Bronchial epithelial cell (primary cell): ENCODE measurements at regions not wholly inside any gene's neighbourhood (a gene's known extent, or its start where the extent isn't known, plus 50 kb on each side); places are given as distances from the start of the nearest gene placed in this dataset.

ENCODE experiments used
- DNase-seq: peaks from one replicate; pipeline ENCODE4 v3.0.0-alpha.2; 2010; ENCODE audit warnings: low read depth
- FAIRE-seq: peaks from 2 replicates; lab custom pipeline; 2011; peaks lifted over from hg19 to GRCh38; lab: Jason Lieb, UNC
- H3K27me3 ChIP-seq: 2 replicates; pipeline ENCODE4 v1.5.1; 2011; ENCODE audit warnings: low read length; ENCODE audit not compliant: control insufficient read depth, insufficient read depth
- H3K36me3 ChIP-seq: 2 replicates; pipeline ENCODE4 v1.5.1; 2011; ENCODE audit warnings: low read length; ENCODE audit not compliant: control insufficient read depth, insufficient read depth
- H3K4me3 ChIP-seq: 2 replicates; pipeline ENCODE4 v1.5.1; 2011; ENCODE audit warnings: mild to moderate bottlenecking, low read depth, low read length, control low read depth
- TF ChIP-seq, protein P1 (sequence below): IDR thresholded peaks from 2 replicates; pipeline ENCODE4 v1.5.1; 2011; ENCODE audit warnings: mild to moderate bottlenecking, moderate library complexity, low read length, control low read depth, inconsistent platforms; ENCODE audit not compliant: insufficient read depth, severe bottlenecking

DNA sequence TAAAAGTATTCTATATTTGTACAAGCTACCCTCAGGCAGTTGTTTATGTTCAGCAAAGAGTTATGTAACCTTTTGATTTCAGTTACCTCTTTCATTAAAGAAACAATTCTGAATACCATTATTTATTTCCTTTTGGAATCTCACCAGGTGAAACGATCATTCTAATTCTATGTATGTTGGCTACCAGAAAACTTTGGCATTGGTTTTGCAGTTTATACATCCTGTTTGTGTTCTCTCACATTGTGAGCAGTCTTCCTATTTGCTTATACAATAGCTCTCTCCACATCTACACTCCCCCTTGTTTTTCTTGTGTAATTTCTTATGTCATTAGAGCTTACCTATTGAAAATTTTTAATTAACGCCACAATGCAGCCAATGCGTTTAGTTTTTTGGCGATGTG, 276.0 kb upstream of the MPDZ start:
- no peaks in the 10 kb centered on the region for H3K36me3 ChIP-seq
- no peak overlapping the region for H3K4me3 ChIP-seq
- no peak for DNase-seq
- FAIRE-seq: no peak
- no peaks in the 10 kb centered on the region for H3K27me3 ChIP-seq
- TF ChIP-seq, protein P1, sequence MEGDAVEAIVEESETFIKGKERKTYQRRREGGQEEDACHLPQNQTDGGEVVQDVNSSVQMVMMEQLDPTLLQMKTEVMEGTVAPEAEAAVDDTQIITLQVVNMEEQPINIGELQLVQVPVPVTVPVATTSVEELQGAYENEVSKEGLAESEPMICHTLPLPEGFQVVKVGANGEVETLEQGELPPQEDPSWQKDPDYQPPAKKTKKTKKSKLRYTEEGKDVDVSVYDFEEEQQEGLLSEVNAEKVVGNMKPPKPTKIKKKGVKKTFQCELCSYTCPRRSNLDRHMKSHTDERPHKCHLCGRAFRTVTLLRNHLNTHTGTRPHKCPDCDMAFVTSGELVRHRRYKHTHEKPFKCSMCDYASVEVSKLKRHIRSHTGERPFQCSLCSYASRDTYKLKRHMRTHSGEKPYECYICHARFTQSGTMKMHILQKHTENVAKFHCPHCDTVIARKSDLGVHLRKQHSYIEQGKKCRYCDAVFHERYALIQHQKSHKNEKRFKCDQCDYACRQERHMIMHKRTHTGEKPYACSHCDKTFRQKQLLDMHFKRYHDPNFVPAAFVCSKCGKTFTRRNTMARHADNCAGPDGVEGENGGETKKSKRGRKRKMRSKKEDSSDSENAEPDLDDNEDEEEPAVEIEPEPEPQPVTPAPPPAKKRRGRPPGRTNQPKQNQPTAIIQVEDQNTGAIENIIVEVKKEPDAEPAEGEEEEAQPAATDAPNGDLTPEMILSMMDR: no peak

DNA sequence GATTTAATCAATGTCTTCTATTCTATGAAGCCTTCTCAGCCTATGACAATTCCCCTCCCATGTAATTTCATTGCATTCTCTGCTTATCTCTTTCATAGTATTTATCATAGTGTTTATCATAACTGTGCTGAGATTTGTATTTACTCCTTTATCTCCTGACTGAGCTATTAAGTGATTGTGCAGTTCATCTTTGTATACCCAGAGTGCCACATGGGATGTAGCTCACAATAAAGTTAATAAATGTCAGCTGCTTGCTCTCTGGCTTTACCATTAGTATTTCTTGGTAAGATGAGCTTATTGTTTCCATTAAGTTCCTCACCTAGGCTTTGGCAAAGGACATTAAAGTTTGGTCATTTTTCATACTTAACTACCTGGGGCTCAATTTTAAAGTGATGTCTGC, 275.1 kb upstream of the MPDZ start:
- TF ChIP-seq, protein P1: no peak
- Histone ChIP-seq H3K27me3 (no peaks in the 10 kb centered on the region), H3K36me3 (no peaks in the 10 kb centered on the region), H3K4me3 (no peak overlapping the region)
- no peak for FAIRE-seq
- no peak for DNase-seq

DNA sequence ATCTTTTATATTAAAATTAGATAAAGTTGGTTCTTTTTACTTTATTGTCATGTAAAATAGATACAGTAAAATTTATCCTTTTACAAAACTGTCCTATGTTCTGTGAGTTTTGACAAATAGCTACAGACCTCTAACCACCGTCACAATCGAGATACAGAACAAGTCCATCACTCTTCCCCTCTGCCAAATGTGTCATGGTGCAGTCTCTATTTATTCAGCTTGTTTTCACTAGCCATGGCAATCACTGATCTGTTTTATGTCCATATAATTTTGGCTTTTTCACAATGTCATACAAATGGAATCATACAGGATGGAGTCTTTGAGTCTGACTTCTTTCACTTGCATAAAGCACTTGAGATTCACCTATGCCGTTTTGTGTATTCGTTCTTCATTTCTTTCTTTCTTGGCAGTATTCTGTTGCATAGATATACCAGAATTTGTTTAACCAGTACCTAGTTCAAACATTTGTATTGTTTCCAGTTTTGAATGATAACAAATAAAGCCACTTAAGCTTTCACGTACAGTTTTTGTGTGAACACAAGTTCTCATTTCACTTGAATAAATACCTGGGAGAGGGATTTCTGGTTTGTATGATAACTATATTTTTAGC, 273.2 kb upstream of the MPDZ start:
- H3K27me3 ChIP-seq: no peaks in the 10 kb centered on the region
- H3K36me3 ChIP-seq: no peaks in the 10 kb centered on the region
- FAIRE-seq: no peak
- H3K4me3 ChIP-seq: no peak overlapping the region
- TF ChIP-seq, protein P1: no peak
- no peak for DNase-seq

DNA sequence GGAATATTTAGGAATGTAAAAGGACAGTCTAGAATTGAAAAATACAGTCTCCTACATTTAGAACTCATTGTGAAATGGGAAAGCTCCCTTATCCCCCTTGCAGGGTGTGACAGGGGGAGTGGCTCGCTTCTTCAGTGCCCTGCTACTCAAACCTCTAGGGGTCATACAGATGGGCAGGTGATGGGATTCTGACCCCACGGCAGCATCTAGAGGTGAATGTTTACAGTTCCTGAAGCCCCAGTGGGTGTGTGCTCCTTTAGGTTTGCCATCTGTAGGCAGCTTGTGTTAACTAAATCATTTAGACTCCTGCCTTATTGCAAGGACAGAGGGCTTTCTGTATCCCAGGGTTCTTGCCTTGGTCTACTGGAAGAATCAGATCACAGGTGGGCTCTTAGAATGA, 271.0 kb upstream of the MPDZ start:
- H3K36me3 ChIP-seq: no peaks in the 10 kb centered on the region
- FAIRE-seq (no peak), DNase-seq (no peak)
- no peak overlapping the region for H3K4me3 ChIP-seq
- H3K27me3 ChIP-seq: no peaks in the 10 kb centered on the region
- TF ChIP-seq, protein P1: no peak

DNA sequence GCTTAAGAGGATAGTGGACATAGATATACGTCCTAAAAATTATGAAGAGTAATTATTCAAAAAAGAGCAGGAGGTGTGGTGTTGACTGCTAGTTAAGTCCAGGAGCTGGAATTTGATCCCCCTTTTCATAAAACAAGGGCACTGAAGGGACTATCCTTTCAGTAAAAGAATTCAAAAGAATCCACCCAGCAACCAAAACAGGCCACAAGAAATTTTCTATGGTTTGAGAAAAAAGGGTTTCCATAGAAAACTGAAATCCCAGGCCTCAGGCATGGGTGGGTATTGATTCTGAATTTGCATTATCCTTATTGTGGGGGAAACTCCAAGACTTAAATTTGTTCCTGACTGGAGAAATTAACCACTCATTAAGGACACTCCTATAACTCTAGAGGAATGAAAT, 269.0 kb upstream of the MPDZ start:
- DNase-seq: no peak
- no peak for FAIRE-seq
- H3K27me3 ChIP-seq: no peaks in the 10 kb centered on the region
- H3K36me3 ChIP-seq: no peaks in the 10 kb centered on the region
- TF ChIP-seq, protein P1: no peak
- no peak overlapping the region for H3K4me3 ChIP-seq

DNA sequence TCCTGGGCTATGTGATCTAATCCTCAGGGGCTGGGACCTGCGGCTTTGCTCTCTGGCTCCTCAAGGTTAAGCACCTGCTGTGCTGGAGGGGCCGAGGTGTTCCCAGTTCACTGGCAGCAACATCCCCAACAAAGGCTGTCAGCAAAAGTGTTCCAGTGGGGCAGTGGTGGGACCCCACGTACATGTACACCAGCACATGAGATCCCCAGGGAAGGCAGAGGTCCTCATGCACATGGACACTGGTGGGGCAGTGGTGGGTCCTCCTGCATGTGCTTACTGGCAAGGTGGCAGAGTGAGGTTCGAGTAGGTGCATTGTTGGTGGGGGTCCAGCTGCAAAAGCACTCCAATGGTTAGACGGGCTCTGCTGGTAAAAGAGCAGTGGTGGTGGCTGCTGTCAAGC, 255.6 kb upstream of the MPDZ start:
- Histone ChIP-seq H3K4me3 (no peak overlapping the region), H3K27me3 (no peaks in the 10 kb centered on the region), H3K36me3 (no peaks in the 10 kb centered on the region)
- no peak for FAIRE-seq
- DNase-seq: no peak
- TF ChIP-seq, protein P1: no peak
